HUES64 (cell line): ENCODE measurements at regions not wholly inside any gene's neighbourhood (a gene's known extent, or its start where the extent isn't known, plus 50 kb on each side); places are given as distances from the start of the nearest gene placed in this dataset.

ENCODE experiments used
- H3K27ac ChIP-seq: 2 replicates; pipeline ENCODE4 v1.7.0; 2013; ENCODE audit warnings: low read depth, low read length, inconsistent platforms
- H3K27me3 ChIP-seq: 2 replicates; pipeline ENCODE4 v1.6.1; 2013; ENCODE audit warnings: mild to moderate bottlenecking, low read length; ENCODE audit not compliant: insufficient read depth
- H3K36me3 ChIP-seq: 2 replicates; pipeline ENCODE4 v1.6.1; 2013; ENCODE audit warnings: mild to moderate bottlenecking, low read length; ENCODE audit not compliant: insufficient read depth
- H3K4me1 ChIP-seq: 2 replicates; pipeline ENCODE4 v1.6.1; 2013; ENCODE audit warnings: mild to moderate bottlenecking, low read length, moderate library complexity; ENCODE audit not compliant: insufficient read depth
- H3K4me3 ChIP-seq: 2 replicates; pipeline ENCODE4 v1.5.1; 2013; ENCODE audit warnings: mild to moderate bottlenecking, low read length, moderate library complexity
- H3K9ac ChIP-seq: 2 replicates; pipeline ENCODE4 v1.6.1; 2013; ENCODE audit warnings: mild to moderate bottlenecking, low read depth, low read length
- H3K9me3 ChIP-seq: 2 replicates; pipeline ENCODE4 v1.6.1; 2013; ENCODE audit warnings: low read depth, low read length; ENCODE audit not compliant: insufficient read depth
- WGBS: fragments of 150-250, 120-280 bp; methylation state at CpG from one replicate; pipeline ENCODE4 v1.1.7; 2013; ENCODE audit warnings: missing lambda C conversion rate; 5-methylcytosine and 5-hydroxymethylcytosine counted together

GRCh38 chr4:10204401-10205058 is 87.9 kb upstream of the WDR1 start:
- Histone ChIP-seq H3K9ac (no peak overlapping the region), H3K36me3 (no peaks in the 10 kb centered on the region), H3K4me3 (no peak overlapping the region), H3K4me1 (no peaks in the 10 kb centered on the region), H3K27ac (no peak overlapping the region), H3K27me3 (no peaks in the 10 kb centered on the region), H3K9me3 (no peaks in the 10 kb centered on the region)
- 92% methylated on average over 9 of the region's 9 CpGs for WGBS

GRCh38 chr4:10203851-10204250 is 87.3 kb upstream of the WDR1 start:
- WGBS = 85% methylated on average over 3 of the region's 3 CpGs
- Histone ChIP-seq H3K4me1 (no peaks in the 10 kb centered on the region), H3K27me3 (no peaks in the 10 kb centered on the region), H3K36me3 (no peaks in the 10 kb centered on the region), H3K9me3 (no peaks in the 10 kb centered on the region), H3K9ac (no peak overlapping the region), H3K4me3 (no peak overlapping the region), H3K27ac (no peak overlapping the region)

DNA sequence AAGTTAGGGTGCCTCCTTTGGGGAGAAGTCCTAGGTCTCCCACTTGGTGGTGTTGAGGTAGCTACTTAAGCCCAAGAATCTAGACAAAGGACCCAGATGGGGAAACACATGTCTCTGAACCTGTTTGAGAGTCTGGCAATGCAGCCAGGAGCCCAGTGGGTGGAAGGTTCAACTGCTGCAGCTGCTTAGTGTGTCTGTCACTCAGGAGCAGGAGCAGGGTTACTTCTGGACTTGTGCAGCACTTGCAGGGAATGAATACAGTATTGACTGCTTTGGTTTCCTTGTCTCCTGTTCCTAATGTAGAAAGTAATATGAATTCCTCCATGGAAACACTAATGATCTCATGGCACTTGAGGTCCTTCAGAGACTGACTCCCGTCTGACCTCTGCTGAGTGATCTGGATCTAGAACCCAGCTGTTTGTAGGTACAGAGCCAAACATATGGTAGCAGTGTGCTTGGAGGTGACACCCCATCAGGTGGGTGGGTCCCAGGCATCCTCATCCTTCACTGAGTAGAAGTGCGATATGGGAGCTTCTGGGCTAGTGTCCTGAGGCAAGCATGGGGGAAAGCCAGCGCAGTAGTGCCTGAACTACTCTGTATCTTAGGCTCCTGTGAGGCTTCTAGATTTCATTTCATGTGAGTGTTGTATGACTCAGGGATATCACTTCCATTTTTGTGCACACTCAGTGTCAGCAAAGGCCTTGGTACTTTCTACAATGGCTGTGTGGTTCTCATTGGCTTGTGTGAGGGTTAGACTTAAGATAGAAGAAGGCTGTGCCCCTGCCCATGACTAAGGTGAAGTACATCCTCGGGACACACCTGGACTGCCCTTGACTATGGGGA is 85.0 kb upstream of the WDR1 start:
- Histone ChIP-seq H3K4me3 (no peak overlapping the region), H3K4me1 (no peaks in the 10 kb centered on the region), H3K27me3 (no peaks in the 10 kb centered on the region), H3K36me3 (no peaks in the 10 kb centered on the region), H3K27ac (no peak overlapping the region), H3K9ac (no peak overlapping the region), H3K9me3 (no peaks in the 10 kb centered on the region)
- 76% methylated on average over 4 of the region's 4 CpGs for WGBS

DNA sequence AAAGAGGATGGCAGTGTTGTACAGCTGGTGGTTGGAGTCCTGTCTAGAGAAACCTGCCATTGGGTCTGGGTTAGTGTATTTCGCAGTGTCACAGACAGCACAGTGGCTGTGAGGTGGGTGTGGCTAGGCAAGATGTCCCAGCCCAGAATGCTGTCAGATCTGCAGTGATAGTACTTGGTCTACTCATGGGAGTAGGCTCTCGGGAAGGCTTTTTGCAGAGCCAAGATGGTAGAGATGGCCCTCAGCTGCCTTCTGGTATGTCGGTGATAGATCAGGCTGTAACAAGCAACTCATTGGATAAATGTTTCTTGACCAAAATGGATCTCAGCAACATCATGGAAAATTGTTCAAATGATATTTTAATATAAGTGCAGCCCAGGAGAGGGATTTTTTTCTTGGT is 84.3 kb upstream of the WDR1 start:
- Histone ChIP-seq H3K4me1 (no peaks in the 10 kb centered on the region), H3K36me3 (no peaks in the 10 kb centered on the region), H3K9me3 (no peaks in the 10 kb centered on the region), H3K9ac (no peak overlapping the region), H3K27me3 (no peaks in the 10 kb centered on the region), H3K4me3 (no peak overlapping the region), H3K27ac (no peak overlapping the region)
- 62% methylated on average over 3 of the region's 3 CpGs for WGBS

DNA sequence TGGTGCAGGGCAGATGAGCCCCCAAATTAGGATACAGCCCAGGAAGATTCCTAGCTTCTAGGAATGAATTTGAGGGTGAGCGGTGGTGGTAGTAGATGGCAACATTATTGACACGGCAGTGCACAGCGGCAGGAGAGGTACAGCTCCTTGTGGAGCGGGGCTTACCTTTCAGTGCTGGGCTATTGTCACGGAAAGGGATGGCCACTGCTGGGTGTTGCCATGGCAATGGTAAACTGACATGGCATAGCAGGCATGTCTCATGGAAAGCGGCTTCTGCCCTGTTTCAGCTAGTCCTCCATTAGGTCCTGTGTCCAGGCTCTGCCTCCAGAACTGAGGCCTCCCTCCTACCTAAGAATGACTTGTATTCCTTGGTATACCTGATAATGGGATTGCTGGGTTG is 81.8 kb upstream of the WDR1 start:
- Histone ChIP-seq H3K4me3 (no peak overlapping the region), H3K36me3 (no peaks in the 10 kb centered on the region), H3K9me3 (no peaks in the 10 kb centered on the region), H3K27ac (no peak overlapping the region), H3K9ac (no peak overlapping the region), H3K4me1 (no peaks in the 10 kb centered on the region), H3K27me3 (no peaks in the 10 kb centered on the region)
- WGBS = 81% methylated on average over 6 of the region's 6 CpGs

DNA sequence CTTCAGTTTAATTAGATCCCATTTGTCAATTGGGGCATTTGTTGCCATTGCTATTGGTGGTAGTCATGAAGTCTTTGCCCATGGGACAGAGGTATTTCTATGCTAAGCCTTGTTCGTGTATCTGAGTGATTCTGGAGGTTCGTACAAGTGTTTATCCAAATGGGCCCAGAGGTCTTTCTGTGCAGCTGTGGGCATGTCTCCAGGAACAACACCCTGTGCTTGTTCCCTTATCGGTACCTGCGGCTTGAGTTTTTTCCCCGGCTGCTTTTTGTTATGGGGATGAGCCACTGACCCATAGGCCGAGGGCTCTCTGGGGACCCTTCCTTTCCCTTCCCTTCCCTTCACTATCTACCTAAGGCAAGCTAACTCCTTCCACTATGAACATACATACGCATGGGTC is 81.4 kb upstream of the WDR1 start:
- H3K27ac ChIP-seq = no peak overlapping the region
- no peaks in the 10 kb centered on the region for H3K27me3 ChIP-seq
- 94% methylated on average over 7 of the region's 7 CpGs for WGBS
- no peaks in the 10 kb centered on the region for H3K9me3 ChIP-seq
- H3K4me1 ChIP-seq = no peaks in the 10 kb centered on the region
- H3K36me3 ChIP-seq = no peaks in the 10 kb centered on the region
- no peak overlapping the region for H3K9ac ChIP-seq
- H3K4me3 ChIP-seq = no peak overlapping the region

DNA sequence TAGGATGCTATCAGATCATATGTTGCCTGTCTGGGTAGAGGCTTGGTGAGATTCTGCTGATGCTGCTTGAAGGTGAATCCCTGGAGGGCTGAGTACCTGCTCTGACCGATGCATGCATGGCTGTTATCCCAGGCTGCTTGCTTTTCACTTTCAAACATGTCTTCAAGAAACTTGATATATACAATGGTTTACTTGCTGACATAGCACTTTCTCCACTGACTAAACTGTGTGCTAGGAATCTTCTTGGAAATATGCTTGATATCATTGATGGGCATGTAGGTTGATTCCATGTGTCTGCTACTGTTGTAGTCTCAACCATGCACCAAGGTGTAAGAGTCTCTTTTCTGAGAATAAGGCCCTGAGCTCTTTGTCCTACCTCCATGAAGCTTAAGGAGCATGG is 79.6 kb upstream of the WDR1 start:
- 90% methylated on average over 1 of the region's 1 CpG for WGBS
- Histone ChIP-seq H3K4me3 (no peak overlapping the region), H3K27me3 (no peaks in the 10 kb centered on the region), H3K36me3 (no peaks in the 10 kb centered on the region), H3K4me1 (no peaks in the 10 kb centered on the region), H3K9me3 (no peaks in the 10 kb centered on the region), H3K9ac (no peak overlapping the region), H3K27ac (no peak overlapping the region)

DNA sequence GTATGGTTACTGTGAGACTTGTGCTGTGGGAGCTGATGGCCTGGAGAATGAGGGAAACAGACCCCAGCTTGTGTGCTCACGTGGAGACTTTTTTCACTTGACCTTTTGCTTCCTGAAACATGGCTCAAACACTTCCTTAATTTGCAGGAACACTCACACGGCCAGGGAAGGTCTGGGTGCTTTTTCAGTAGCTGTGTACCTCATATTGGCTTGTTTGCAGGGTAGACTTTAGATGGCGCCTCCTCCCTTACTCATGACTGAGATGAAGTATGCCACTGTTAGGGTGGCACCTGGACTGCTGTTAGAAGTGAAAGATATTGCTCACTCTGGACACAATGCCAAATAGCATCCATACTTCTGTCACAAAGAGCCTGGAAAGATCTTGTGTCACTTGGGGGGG is 75.7 kb upstream of the WDR1 start:
- Histone ChIP-seq H3K27ac (no peak overlapping the region), H3K27me3 (no peaks in the 10 kb centered on the region), H3K4me1 (no peaks in the 10 kb centered on the region), H3K9ac (no peak overlapping the region), H3K9me3 (no peaks in the 10 kb centered on the region), H3K36me3 (no peaks in the 10 kb centered on the region), H3K4me3 (no peak overlapping the region)
- WGBS = 73% methylated on average over 3 of the region's 3 CpGs

DNA sequence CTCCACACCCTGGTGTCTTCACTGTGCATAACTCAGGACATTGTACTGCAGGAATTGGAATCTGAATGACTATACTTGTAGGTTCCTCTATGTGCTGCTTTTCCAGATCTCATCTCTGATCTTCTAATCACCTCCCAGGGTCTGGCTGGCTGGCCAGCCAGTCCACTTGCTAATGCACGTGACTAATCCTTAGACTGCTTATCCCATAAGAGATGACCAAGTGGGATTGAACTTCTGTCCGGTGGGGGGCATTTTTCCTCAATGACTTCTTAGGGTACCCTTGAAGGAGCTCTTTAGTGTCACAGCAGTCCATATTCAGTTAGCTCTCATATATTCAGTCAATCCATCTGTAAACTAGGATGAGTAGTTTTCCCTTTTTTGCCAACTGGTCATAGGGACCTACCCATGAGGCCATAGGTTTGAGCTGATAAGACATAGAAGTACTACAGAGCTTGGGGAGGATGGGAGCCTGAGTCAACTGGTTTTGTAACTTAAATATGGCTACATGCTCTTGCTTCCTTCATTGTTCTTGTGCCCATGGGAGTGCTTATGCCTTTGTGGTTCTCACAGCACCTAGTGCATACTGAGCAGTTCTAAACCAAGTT is 71.9 kb upstream of the WDR1 start:
- H3K4me3 ChIP-seq = no peak overlapping the region
- H3K27me3 ChIP-seq = no peaks in the 10 kb centered on the region
- no peak overlapping the region for H3K9ac ChIP-seq
- H3K36me3 ChIP-seq = no peaks in the 10 kb centered on the region
- 98% methylated on average over 2 of the region's 2 CpGs for WGBS
- H3K9me3 ChIP-seq = no peaks in the 10 kb centered on the region
- H3K4me1 ChIP-seq = no peaks in the 10 kb centered on the region
- H3K27ac ChIP-seq = no peak overlapping the region

- Histone ChIP-seq H3K36me3 (no peaks in the 10 kb centered on the region), H3K9me3 (no peaks in the 10 kb centered on the region), H3K27me3 (no peaks in the 10 kb centered on the region), H3K4me1 (no peaks in the 10 kb centered on the region), H3K4me3 (no peak overlapping the region), H3K27ac (no peak overlapping the region), H3K9ac (no peak overlapping the region)
- 74% methylated on average over 2 of the region's 3 CpGs for WGBS
Observed at GRCh38 chr4:10186228-10187214, 69.9 kb upstream of the WDR1 start.
